ENCODE measurements at regions not wholly inside any gene's neighbourhood (a gene's known extent, or its start where the extent isn't known, plus 50 kb on each side); places are given as distances from the start of the nearest gene placed in this dataset.
A peak's percentile ranks its signal among the peaks of the same experiment; 100 is the strongest.

- no peak overlapping the region for H3K4me3 ChIP-seq
- no peaks in the 10 kb centered on the region for H3K4me1 ChIP-seq
- no peaks in the 10 kb centered on the region for H3K36me3 ChIP-seq
- intact Hi-C loops (cut with micrococcal nuclease): no loop called here
- DNase-seq: no peak
- H3K27me3 ChIP-seq (ENCODE audit: low read depth): peaks cover 42% of the 10 kb centered on the region
- no peak overlapping the region for H3K27ac ChIP-seq (replicated peaks)
- no peak for TF ChIP-seq CTCF (IDR thresholded peaks at IDR 0.05; ENCODE audit: borderline replicate concordance)
- H3K9me3 ChIP-seq (replicated peaks): peaks cover under 1% of the 10 kb centered on the region
These were observed 271.2 kb downstream of the ADRA2A start for GRCh38 chr10:111348076-111348475.

GRCh38 chr10:111354859-111355258 is 278.0 kb downstream of the ADRA2A start:
- intact Hi-C loops (cut with micrococcal nuclease): no loop called here
- Histone ChIP-seq H3K27me3 (ENCODE audit: low read depth) (peaks cover 35% of the 10 kb centered on the region), H3K4me1 (no peaks in the 10 kb centered on the region), H3K27ac (replicated peaks) (no peak overlapping the region), H3K9me3 (replicated peaks) (no peaks in the 10 kb centered on the region), H3K4me3 (no peak overlapping the region), H3K36me3 (no peaks in the 10 kb centered on the region)
- no peak for DNase-seq
- no peak for TF ChIP-seq CTCF (IDR thresholded peaks at IDR 0.05; ENCODE audit: borderline replicate concordance)

- Histone ChIP-seq H3K27ac (replicated peaks) (no peak overlapping the region), H3K36me3 (no peaks in the 10 kb centered on the region), H3K27me3 (ENCODE audit: low read depth) (peaks cover 26% of the 10 kb centered on the region), H3K4me3 (no peak overlapping the region), H3K4me1 (no peaks in the 10 kb centered on the region), H3K9me3 (replicated peaks) (no peaks in the 10 kb centered on the region)
- intact Hi-C loops (cut with micrococcal nuclease): no loop called here
- no peak for DNase-seq
- no peak for TF ChIP-seq CTCF (IDR thresholded peaks at IDR 0.05; ENCODE audit: borderline replicate concordance)
These were observed 279.7 kb downstream of the ADRA2A start for GRCh38 chr10:111356571-111356970.

- H3K9me3 ChIP-seq (replicated peaks): no peaks in the 10 kb centered on the region
- no peaks in the 10 kb centered on the region for H3K4me1 ChIP-seq
- TF ChIP-seq CTCF (IDR thresholded peaks at IDR 0.05; ENCODE audit: borderline replicate concordance): no peak
- no peak for DNase-seq
- intact Hi-C loops (cut with micrococcal nuclease): no loop called here
- no peaks in the 10 kb centered on the region for H3K36me3 ChIP-seq
- H3K27me3 ChIP-seq (ENCODE audit: low read depth): peaks cover 21% of the 10 kb centered on the region
- H3K27ac ChIP-seq (replicated peaks): no peak overlapping the region
- no peak overlapping the region for H3K4me3 ChIP-seq
These were observed 281.0 kb downstream of the ADRA2A start for GRCh38 chr10:111357859-111358258.

- peaks cover 29% of the 10 kb centered on the region for H3K27me3 ChIP-seq (ENCODE audit: low read depth)
- H3K9me3 ChIP-seq (replicated peaks): no peaks in the 10 kb centered on the region
- no peak overlapping the region for H3K27ac ChIP-seq (replicated peaks)
- no peak overlapping the region for H3K4me3 ChIP-seq
- intact Hi-C loops (cut with micrococcal nuclease): no loop called here
- no peaks in the 10 kb centered on the region for H3K36me3 ChIP-seq
- peak; percentile 66 for TF ChIP-seq CTCF (IDR thresholded peaks at IDR 0.05; ENCODE audit: borderline replicate concordance)
- peak; percentile 14 for DNase-seq
- no peaks in the 10 kb centered on the region for H3K4me1 ChIP-seq
These were observed 283.6 kb downstream of the ADRA2A start for GRCh38 chr10:111360260-111360925.
